NCI-H1930 (cell line): ENCODE measurements at regions not wholly inside any gene's neighbourhood (a gene's known extent, or its start where the extent isn't known, plus 50 kb on each side); places are given as distances from the start of the nearest gene placed in this dataset.

ENCODE experiments used
- DNase-seq, 2 experiments: peaks; one replicate each; lab custom pipeline; 2025; lab: John Stamatoyannopoulos, UW

DNA sequence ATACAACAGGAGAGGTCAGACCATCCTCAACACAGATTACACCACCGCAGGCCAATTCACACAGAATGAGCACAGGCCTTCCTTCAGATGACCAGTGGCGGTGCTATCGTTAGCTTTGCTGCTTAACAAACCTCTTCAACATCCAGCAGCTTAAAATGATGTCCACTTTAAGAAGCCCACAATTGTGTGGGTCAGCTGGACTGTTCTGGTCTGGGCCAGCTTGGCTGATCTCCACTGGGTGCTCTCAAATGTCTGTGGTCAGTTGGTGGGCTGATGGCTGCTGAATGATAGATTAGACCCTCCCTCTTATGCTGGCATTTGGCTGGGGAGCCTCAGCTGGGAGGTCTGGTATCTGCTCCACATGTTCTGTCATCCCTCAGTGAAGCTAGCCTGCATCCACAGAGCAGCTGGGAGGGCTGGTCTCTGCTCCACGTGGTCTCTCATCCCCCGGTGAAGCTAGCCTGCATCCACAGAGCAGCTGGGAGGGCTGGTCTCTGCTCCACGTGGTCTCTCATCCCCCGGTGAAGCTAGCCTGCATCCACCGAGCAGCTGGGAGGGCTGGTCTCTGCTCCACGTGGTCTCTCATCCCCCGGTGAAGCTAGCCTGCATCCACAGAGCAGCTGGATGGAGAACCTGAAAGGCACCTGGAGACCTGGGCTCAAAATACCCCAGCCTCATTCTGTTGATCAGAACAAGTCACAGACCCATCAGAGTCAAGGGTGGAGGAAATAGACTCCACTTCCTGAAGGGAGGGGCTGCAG lies 203.6 kb upstream of the DIO3 start:
- DNase-seq = no peak

DNA sequence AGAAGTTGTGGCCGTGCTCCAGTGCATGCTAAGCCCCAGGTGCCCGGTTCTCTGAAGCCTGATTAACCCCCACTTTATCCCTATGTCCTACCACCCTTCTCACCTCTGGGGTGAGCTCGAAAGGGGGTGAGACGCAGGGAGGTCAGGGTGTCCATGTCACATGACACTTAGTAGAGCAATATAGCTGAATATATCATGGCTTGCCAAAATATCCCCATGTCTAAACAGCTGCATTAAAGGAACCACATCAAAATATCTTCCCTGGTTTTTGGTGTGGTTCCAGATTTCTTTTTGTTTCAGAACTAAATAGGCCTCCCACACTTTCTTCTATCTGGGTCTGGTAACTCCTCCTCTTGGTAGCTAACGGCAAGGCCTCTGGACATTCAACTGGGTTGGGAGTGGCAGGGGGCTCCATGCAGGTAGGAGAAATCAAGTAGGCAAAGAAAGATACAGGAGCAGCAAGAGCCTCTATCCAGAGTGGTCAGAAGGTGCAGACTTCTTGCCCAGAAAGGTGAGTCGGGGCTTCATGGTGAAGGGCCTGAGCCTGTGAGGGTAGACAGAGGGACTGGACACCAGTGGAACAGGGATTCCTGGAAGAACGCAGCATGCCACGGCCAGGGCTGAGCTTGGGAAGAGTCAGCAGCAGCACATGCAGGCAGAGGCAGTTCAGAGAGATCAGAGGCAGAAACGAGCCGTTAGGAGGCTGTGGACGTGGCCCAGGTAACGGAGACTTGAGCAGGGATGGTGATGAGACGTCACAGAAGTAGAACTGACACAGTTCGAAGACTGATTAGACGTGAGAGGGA lies 202.8 kb upstream of the DIO3 start:
- DNase-seq = no peak

DNA sequence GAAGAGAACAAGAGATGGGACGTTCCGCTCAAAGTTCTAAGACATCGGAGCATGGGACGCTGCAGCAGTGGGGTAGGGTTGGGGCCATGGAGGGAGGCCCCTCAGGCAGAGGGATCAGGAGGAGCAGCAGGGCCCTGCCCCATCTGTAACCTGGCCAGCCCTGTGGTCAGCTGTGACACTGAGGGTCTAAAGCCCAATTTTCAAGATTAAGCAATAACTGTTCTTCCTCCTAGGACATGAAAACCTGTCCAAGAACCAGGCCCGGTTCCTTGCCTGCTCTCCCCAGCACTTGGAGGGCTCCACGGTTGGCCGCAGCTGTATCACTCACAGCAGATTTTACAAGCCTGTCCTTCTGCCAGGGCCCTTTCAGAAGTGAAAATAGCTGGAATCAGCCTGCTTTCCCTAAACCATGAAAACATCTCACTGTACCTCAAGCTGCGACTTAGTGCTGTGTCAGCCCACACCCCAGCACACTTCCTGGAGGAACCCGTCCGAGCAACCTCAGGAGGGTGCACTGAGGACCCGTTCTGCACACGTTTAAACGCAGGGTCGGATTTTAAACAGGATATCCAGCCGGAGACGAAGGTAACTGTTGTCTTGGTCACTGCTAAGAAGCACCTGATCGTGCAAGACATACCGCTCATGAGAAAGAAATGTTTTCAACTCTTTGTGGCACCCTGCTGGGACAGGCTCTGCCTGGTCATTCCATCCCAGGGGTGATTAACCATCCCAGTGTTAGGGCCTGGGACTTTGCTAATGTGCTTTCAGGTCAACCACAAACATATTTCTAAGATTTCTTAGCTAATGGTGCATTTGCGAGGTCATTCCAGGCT lies 201.9 kb upstream of the DIO3 start:
- DNase-seq = no peak

DNA sequence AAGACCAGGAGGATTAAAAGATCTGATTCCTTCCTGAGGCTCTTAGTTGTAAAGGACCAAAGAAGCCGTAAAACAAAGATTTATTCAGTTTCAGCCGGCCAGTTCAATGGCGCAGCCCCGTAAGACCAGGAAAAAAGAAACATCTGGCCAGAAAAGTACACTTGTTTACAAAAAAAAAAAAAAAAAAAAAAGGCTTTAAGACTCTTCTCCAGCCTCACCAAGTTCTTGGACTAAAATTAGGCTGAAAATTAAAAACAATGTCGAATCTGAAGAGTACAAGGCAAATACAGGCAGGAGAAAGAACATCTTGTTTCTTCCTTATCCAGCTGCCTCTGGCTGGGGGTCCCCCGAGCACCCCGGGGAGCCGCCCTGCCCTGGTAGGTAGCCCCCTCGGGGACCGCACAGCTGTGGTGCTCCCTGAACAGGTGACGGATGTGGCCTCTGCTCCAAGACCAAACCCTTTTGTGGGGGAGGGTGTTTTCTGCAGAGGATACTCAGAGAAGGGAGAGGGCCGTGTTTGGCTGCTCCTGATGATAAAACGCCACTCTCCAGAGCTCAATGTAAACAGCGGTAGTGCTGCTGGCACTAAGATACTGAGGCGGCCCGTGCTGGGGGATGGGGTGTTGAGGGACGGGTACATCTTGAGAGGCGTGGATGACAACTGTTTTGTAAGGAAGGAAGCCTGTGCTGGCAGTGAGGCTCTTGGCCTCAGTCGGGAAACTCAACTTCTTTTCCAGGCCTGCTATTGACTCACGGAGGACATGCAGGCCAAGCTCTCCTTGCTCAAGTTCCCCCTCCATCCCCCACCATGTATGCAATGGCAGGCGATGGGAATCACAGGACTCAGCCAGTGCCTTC lies 201.0 kb upstream of the DIO3 start:
- no peak for DNase-seq

DNA sequence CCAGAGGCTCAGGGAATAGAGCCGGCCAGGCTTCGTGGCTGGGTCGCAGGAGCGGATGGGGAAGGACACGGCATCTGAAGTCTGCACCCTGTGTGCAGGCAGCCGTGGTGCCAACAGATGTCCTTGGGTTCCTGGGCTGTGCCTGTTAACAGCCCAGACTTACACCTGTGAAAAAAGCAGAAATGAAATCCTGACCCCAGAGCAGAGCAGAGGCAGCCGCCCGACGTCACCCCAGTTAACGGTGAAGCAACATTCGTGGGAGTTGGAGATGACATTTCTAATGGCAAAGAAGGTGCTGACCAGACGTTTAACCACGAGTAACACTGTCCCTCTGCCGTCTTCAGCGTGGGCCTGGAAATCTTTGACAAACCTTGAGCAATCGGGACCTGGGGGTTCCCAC lies 200.3 kb upstream of the DIO3 start:
- DNase-seq = no peak

DNA sequence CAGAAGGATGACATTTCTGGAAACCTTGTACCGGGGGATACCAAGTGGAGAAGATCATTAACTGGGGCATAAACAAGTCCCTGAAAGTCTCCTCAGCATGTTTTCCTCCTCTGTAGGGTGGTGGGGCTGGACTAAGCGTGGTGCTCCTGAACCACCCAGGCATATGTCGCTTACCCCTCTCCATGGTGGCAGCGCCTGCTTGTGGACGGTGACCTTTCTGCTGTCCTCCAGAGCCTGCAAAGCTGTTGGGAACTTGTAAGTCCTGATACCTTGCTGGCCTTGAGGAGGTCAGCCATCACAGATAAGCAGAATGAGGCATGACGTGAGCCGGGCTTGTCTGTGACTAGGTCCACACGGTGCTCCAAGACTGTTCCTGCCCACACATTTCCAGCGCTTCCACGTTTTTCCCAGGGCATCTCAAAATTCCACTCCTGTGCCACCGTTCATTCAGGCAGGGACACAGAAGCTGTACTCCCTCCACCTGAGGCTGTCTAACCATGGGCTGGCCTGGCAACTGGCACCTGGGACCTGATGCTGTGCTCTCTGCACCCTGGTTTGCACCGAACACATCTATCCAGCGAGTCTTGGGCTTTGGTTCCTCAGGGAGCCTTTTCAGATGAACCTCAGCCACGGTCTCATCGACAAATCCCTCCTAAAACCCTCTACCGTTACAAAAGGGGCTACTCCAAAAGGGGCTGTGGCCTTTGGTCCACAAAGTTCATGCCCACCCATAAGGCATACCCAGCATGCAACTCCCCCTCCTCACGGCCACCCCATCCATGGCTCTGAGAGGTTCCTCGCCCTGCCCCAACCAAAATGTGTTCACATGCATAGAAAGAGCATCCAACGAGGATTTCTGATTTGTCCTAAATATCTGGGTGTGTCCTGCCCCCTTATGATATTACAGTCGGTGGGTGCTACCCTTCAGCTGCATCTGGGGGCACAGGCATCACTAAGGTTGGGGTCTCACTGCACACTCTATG lies 199.6 kb upstream of the DIO3 start:
- no peak for DNase-seq

DNA sequence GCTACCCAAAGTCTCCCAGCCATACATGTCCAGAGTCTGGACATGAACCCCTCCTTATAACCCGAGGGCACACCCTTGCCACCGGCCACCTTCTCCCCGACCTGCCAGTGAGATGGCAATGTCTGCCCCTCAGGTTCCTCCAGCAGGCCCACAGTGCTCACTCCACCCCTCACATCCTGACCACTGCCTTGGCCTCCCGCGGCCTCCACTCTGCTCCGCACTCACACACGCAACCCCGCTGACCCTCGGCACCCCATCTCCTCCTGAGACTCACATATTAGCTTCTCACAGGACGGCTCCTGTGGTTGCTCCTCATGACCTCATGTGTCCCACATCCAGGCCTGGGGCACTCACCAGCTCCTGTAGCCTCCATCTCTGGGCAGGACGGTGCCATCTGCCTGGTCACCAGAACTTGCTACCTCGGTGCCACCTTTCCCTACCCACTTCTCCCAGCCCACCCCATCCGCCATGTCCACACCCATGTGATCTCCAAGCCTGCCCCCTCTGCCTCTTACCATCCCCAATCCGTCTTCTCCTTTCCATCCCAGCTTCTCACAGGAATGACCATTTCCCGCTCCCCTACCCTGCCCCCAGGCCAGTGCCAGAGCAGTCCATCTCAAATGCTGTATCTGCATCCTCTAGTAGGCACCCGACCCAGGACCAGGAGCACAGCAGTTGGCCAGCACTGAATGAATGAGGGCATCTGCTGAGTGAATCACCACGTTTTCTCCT lies 198.6 kb upstream of the DIO3 start:
- no peak for DNase-seq

DNA sequence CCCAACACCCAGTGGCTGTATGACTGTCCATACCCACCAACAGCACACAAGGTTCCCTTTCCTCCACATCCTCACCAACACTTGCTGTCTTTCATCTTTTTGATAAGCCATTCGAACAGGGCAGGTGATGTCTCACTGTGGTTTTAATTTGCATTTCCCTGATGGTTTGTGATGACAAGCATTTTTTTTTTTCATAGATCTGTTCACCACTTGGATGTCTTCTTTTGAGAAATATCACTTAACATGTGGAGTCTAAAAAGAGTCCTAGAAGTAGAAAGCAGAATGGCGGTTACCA lies 198.1 kb upstream of the DIO3 start:
- DNase-seq = no peak

DNA sequence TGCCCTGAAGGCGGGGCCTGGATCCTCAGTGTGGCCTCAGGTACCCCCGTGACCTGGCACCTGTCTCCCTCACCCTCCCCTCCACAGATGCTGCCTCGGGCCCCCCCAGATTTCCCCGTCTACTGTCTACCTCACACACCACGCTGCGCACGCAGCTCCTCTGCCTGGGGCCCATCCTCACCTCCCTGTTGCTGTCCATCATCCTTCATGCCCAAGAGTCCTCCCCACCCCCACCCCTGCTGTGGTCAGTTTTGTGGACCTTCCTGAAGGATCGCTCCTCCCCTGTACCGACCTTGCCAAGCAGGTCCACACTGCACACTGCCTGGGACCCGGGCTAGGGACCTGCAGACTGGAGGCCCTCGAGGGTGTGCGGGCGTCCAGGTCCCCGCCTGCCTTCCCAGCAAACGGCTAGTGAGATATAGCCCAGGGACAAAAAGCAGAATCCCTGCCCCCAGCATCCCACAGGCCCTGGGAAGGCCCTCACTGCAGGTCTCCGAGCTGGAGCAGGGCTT lies 197.4 kb upstream of the DIO3 start:
- no peak for DNase-seq

DNA sequence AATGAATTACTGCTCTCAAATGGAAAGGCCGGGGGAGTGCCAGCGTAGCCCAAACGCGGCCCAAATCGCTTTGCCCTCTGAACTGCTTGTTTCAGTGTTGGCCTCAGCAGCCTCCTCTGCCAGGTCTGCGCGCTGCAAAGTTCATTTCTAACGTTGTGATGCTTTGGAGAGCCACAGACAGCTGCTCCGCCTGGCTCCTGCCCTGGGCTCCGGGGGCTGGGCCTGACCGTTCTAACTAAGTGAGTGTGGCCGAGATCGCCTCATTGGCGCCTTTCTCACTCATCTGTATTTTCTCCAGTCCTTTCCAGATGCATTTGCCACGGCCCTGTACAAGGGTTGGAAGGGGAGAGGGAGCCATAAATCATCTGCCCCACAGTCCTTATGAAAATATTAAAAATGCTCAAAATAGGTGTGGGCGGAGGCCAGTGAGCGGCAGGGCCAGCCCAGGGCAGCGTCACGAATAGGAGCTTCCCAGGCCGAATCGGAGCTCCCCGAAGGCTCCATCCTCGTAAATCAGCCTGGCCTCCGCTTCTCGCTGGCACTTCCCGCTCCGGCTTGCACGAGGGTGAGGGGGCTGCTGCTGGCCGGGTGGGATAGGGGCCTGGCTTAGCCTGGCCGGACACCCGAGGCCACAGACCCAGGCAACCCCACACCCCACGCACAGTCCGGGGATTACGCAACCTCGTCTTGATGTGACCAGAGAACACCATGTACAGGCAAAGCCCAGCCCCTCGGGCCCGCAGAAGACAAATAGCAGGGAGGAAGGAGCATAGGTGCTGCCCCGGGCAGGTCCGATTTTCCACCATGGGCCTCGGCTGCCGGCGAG lies 196.6 kb upstream of the DIO3 start:
- DNase-seq = no peak

DNA sequence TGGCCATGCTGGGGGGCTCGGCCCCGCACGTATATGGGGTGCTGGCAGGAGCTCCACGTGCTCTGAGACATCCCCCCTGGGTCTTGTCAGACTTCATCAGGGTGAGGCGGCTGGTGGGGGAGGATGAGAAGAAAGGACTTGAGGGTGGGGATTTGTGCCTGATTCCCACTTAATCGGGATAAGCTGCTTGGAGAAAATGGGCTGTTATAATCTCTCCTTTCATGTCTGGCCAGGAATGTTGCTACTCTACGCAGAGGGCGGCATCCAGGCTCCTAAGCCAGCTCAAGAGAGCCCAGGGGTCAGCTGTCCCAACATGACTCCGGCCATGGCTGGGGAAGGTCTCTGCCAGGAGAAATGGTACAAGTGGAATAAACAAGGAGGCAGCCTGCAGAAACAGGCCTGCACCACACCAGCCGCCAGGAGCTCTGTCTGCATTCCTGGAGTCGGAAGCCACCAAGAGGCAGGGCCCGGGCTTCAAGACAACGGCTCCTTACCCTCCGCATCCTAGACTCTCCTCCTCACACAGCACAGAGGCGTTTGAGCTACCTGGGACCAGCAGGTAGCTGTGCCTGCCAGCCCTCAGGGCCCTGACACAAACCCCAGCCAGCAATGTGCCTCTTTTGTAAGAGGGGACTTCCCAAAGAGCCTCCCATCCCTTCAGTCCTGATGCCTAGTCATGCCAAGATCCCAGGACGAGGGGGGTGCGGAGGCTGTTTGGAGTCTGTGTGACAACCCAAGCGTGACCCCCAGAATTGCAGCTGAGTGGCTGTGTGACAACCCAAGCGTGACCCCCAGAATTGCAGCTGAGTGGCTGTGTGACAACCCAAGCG lies 195.8 kb upstream of the DIO3 start:
- DNase-seq = no peak

DNA sequence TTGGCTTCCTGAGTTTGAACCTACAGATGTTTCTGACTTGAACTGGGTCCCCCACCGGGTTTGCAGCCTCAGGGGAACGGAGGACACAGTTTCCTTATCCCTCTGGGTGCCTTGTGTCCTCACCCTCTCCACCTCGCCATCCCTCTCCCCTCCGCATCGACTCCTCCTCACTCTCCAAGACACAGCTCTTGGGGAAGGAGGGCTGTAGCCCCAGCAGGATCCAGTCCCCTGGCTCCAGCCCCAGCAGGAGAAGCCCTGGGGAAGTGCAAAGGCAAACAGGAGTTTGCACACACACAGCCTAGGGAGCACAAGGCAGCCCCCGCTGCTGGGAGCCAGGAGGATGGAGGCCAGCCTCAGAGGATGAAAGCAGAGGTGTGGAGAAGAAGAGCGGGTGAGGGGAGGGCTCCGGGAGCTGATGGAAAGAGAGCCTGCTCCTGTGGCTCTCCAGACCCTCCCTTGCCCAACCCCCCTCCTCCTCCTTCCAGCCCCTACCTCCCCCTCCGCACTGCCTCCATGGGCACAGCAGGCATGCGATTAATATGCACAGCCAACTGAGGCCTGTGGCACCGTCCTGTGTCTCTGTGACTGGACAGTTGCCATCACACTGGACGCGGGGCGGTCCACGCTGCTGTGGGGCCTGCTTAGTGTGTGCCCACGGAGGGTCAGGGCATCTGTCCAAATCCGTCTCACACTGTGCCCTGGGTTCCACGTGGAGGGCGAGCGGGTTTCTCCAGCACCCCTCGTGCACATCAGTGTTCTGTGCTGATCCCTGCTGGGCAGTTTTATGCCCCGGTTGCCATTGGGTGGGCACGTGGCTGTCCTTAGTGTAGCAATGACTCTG lies 193.7 kb upstream of the DIO3 start:
- no peak for DNase-seq

DNA sequence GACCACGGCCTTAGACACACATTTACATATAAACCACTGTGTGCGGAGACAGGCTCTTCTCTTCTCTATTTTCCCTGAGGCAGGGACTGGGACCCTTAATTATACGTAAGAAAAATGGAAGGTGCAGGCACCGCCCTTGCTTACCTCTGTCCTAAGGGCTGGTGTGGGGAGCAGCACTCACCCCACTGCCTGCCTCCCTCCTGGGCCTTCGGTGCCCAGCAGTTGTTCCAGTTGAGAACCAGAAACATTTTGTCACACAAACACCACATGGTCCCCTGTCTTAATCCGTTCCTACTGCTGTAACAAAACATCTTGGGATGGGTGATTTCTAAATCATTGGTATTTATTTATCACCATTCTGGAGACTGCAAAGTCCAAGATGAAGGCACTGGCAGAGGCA lies 192.7 kb upstream of the DIO3 start:
- DNase-seq = no peak

DNA sequence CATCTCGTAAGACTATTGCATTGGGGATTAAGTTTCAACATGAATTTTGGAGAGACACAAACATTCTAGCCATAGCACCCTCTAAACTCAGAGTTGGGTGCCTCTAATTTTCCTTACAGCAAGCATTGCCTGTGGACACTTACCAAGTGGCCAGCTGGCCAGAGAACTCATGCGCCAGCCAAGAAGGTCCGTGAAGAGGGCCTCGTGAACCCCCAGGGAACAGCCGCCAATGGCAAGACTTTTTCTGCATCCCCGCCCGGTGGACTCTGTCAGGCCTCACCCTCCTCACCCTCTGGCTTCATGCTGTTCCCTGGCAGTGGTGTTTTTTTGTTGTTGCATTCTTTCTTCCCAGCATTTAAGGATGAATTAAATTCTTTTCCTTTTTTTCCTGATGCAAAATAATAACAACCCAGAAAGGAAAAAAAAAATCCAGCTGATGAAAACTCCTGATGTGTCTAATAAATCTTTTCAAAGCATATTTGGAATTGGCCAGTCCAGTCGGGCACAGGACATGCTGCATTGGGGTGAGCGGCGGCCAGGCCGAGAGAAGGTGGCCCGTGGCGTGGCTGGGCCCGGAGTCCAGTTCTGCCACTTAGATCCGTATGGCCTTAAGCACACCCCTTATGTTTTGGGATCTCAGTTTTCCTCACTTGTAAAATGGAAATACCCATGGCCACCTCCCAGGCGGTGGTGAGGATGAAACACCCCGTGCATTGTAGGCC lies 191.9 kb upstream of the DIO3 start:
- DNase-seq = no peak

DNA sequence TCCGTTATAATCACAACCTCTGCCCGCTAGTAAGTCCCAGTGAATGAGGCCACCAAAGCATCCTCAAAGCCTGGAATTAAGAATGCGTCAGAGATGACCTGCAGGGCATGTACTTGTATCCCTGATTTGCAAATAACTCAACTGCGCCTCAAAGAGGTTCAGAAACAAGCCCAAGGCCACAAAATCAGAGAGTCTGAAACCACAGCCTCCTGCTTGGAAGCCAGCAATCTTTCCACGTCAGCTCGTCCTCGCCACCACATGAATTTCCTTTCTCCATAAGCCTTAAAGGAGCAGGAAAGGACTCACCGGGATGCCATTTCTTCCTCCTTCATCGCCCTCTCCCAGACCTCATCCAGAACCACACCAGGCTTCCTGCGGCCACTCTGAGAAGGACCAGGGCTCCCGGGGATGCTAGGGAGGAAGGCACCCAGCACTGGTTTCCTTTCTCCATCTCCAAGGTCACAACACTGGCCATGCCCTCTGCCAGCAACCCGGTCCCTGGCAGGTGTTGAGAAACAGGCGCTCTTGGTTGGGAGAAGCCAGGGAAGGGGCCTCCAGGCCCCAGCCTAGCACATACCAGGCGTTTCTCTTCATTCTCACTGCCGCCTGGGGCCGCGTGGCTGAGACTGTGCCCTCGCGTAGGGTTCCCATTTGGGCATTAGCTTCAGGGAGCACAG lies 191.2 kb upstream of the DIO3 start:
- no peak for DNase-seq
